VCaP (cell line): ENCODE measurements at regions not wholly inside any gene's neighbourhood (a gene's known extent, or its start where the extent isn't known, plus 50 kb on each side); places are given as distances from the start of the nearest gene placed in this dataset.

Experiments used
- H3K27ac ChIP-seq: fragments of 450-650 bp; 2 replicates; pipeline ENCODE4 v1.5.1; 2017
- TF ChIP-seq, protein P1 (sequence below): fragments of 450-650 bp; conservative IDR thresholded peaks from 2 replicates; pipeline ENCODE4 v1.5.1; 2017; ENCODE audit warnings: mild to moderate bottlenecking, moderate library complexity

DNA sequence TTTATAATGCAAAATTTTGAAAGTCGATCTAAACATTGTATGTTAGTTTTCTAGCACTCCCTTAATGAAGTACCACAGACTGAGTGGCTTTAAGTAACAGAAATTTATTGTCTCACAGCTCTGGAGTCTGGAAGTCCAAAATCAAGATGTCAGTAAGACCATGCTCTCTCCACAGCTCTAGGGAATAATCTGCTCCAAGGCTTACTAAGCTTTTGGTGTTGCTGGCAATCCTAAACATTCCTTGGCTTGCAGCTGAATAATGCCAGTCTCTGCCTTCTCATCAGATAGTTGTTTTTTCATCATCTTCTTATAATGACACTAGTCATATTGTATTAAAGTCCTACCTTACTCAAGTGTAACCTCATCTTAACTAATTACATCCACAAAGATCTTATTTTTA lies 102.2 kb downstream of the RASSF9 start:
- TF ChIP-seq, protein P1, sequence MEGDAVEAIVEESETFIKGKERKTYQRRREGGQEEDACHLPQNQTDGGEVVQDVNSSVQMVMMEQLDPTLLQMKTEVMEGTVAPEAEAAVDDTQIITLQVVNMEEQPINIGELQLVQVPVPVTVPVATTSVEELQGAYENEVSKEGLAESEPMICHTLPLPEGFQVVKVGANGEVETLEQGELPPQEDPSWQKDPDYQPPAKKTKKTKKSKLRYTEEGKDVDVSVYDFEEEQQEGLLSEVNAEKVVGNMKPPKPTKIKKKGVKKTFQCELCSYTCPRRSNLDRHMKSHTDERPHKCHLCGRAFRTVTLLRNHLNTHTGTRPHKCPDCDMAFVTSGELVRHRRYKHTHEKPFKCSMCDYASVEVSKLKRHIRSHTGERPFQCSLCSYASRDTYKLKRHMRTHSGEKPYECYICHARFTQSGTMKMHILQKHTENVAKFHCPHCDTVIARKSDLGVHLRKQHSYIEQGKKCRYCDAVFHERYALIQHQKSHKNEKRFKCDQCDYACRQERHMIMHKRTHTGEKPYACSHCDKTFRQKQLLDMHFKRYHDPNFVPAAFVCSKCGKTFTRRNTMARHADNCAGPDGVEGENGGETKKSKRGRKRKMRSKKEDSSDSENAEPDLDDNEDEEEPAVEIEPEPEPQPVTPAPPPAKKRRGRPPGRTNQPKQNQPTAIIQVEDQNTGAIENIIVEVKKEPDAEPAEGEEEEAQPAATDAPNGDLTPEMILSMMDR, result no peak
- H3K27ac ChIP-seq, result no peak overlapping the region

- TF ChIP-seq, protein P1, result no peak
- no peak overlapping the region for H3K27ac ChIP-seq
Measured at GRCh38 chr12:85740186-85740585, 96.0 kb downstream of the RASSF9 start.

DNA sequence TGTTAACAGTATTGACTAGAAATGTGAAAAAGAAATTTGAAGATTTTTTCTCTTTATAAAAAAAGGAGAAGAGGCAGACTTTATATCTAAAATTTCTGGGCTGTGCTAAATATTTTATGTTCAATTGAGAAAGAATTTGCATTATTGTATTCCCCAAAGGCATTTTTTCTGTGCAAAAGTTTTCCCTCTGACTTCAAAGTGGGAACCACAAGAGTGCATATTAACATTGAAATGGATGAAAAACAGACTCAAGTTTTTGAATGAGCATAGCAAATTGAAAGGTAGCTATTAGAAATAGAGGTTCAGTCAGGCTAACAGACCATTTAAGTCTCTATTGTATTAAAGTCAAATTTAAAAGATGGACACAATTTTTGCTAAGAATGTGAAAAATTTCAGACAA lies 95.2 kb downstream of the RASSF9 start:
- TF ChIP-seq, protein P1, result no peak
- H3K27ac ChIP-seq, result no peak overlapping the region

- TF ChIP-seq, protein P1, result no peak
- no peak overlapping the region for H3K27ac ChIP-seq
Measured at GRCh38 chr12:85747941-85748495, 88.2 kb downstream of the RASSF9 start.
